Endothelial cell of hepatic sinusoid (primary cell): ENCODE measurements at regions not wholly inside any gene's neighbourhood (a gene's known extent, or its start where the extent isn't known, plus 50 kb on each side); places are given as distances from the start of the nearest gene placed in this dataset.
"Not testable (repeated sequence)": the region's sequence is repeated elsewhere in the genome, so short reads cannot be mapped to it uniquely, and the experiment has no call there.

ENCODE experiments used
- in situ Hi-C: cut with HindIII; loops from 2 replicates; pipeline ENCODE4 v1.10.0; 2017; ENCODE audit warnings: low sequenced_read_pairs

- in situ Hi-C loops, result no loop called here
Observed at GRCh38 chr9:97772145-97772544, 75.0 kb upstream of the XPA start.

- in situ Hi-C loops, result no loop called here
Observed at GRCh38 chr9:97773091-97773490, 76.0 kb upstream of the XPA start.

DNA sequence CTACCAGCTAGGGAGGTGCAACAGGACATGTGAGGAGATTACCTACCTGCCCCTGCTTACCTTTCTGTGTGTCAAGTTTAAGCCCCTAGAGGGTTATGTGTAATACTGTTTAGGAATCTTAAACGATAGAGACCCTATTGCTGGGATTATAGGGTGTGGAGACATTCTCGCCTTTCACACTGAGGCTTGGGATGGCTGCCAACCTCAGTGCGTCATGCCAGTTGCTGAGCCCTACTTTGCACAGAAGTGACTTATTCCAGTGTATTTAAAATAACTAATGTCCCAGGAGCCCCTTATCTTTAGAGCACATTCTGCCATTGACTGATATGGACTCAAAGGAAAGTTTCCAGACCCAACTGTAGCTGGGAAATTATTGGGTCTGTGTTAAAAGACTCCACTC, 76.6 kb upstream of the XPA start:
- in situ Hi-C loops, result no loop called here

DNA sequence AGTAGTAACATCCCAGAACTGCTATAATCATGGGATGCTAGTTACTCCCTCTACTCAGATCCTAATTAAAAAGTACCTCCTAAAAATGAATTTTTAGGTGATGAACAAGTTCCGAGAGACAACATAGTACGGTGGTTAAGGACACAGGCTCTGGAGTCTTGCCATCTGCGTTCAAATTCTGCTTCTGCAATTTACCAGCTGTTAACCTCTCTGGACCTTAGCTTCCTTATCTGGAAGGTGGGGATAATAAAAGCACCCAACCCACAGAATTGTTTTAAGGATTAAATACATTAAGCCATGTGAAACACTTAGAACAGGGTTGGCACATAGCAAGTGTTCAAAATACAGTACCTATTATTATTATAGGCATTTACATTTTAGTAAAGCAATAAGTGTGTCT, 77.5 kb upstream of the XPA start:
- in situ Hi-C loops, result no loop called here

- in situ Hi-C loops, result not testable (repeated sequence)
Observed at GRCh38 chr9:97778740-97779139, 74.3 kb upstream of the FOXE1 start.

GRCh38 chr9:97779608-97780007, 73.4 kb upstream of the FOXE1 start:
- in situ Hi-C loops, result no loop called here

- in situ Hi-C loops, result no loop called here
Observed at GRCh38 chr9:97781902-97782301, 71.1 kb upstream of the FOXE1 start.

DNA sequence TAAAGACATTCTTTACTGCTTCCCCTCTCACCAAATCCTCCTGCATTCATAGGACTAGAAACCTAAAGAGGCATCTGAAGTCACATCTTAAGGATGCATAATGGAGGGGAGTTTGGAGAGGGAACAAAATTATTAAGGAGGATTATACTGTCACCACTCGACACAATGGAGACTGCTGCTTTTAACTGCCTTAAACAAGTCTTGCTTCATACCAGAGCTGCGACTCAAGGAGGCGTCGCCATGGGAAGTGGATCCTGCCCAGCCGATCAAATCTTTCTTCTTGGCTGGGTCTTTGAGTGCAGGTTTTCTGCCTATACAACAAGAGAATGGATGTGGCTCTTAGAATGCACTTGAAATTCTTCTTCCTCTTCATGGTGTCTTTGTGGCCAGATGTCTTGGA, 66.7 kb upstream of the FOXE1 start:
- in situ Hi-C loops, result no loop called here

- in situ Hi-C loops, result no loop called here
Observed at GRCh38 chr9:97787551-97787950, 65.5 kb upstream of the FOXE1 start.

- in situ Hi-C loops, result no loop called here
Observed at GRCh38 chr9:97788763-97789663, 64.0 kb upstream of the FOXE1 start.

GRCh38 chr9:97790542-97790941, 62.5 kb upstream of the FOXE1 start:
- in situ Hi-C loops, result no loop called here

DNA sequence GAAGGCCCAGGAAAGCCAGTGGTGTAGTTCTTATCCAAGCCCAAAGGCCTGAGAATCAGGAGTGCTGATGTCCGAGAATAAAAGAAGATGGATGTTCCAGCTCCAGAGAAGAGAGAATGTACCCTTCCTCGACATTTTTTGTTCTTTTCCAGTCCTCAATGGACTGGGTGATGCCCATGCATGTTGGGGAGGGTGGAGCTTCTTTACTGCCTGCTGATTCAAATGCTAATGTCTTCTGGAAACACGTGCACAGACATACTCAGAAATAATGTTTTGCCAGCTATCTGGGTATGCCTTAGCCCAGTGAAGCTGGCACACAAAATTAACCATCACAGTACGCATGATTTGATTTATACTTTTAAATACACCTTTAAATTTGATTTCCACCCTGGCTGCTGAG, 61.5 kb upstream of the FOXE1 start:
- in situ Hi-C loops, result no loop called here

DNA sequence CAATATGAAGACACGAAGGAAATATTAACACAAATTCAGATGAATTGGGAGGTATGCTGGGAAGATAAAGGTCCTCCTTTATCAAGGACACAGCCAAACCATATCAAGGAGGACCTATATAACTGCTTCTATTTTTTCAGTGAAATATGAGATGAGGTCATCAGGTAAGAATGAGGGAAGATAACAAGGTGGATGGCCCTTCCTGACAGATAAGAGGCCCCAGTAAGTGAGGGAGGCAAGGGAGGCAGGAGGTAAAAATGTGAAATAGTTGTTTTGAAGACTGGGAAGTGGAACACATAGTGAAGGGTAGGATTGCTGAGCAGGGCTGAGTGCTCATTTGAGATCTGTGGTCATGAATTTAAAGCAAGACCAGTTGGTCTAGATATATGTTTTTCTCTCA, 60.0 kb upstream of the FOXE1 start:
- in situ Hi-C loops, result no loop called here

- in situ Hi-C loops, result no loop called here
Observed at GRCh38 chr9:97794666-97795065, 58.4 kb upstream of the FOXE1 start.

DNA sequence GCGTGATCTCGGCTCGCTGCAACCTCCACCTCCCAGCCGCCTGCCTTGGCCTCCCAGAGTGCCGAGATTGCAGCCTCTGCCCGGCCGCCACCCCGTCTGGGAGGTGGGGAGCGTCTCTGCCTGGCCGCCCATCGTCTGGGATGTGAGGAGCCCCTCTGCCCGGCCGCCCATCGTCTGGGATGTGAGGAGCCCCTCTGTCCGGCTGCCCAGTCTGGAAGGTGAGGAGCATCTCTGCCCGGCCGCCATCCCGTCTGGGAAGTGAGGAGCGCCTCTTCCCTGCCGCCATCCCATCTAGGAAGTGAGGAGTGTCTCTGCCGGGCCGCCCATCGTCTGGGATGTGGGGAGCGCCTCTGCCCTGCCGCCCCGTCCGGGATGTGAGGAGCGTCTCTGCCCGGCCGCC, 56.9 kb upstream of the FOXE1 start:
- in situ Hi-C loops, result not testable (repeated sequence)

- in situ Hi-C loops, result no loop called here
Observed at GRCh38 chr9:97801180-97801579, 51.8 kb upstream of the FOXE1 start.

GRCh38 chr9:97802276-97802675, 50.8 kb upstream of the FOXE1 start:
- in situ Hi-C loops, result no loop called here

DNA sequence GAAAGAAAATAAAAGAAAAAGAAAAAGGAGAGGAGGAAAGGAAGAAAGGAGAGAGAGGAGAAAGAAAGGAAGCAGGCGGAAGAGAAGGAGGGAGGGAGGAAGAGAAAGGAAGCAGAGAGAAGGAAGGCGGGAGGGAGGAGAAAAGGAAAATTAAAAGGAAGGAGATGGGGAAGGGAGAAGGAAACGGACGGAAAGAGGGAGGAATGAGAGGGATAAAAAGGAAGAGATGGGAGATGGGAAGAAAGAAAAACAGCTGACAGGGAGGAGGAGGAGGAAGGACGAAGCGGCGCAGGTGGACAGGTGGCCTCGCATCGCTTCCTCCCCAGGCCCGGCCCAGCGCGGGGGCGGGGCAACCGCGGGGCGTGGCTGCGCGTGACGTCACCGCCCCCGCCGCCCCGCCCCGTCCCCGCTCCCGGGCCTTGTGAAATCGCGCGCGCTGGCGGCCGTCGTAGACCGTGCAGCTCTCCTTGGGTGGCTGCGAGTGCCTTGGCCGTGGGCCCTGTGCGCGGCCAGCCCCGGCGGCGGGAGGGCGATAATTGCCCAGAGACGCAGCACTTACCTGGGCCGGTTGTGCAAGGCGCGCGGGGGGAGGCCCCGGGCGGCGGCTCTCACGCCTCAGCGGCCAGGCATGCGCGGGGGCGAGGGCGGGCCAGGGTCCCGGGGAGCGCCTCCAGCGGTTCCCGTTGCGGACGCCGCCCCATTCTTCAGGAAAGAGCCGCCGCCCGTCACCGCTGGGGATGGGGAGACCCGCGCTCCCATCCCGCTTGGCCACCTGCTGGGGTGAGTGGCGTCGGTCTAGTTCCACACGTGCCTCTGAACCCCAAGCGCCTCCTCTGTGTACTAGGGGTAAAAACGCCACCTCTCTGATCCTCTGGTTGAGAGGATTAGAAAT, 49.6 kb upstream of the FOXE1 start:
- in situ Hi-C loops, result no loop called here
